ENCODE measurements at regions not wholly inside any gene's neighbourhood (a gene's known extent, or its start where the extent isn't known, plus 50 kb on each side); places are given as distances from the start of the nearest gene placed in this dataset.
"Not testable (repeated sequence)": the region's sequence is repeated elsewhere in the genome, so short reads cannot be mapped to it uniquely, and the experiment has no call there.

DNA sequence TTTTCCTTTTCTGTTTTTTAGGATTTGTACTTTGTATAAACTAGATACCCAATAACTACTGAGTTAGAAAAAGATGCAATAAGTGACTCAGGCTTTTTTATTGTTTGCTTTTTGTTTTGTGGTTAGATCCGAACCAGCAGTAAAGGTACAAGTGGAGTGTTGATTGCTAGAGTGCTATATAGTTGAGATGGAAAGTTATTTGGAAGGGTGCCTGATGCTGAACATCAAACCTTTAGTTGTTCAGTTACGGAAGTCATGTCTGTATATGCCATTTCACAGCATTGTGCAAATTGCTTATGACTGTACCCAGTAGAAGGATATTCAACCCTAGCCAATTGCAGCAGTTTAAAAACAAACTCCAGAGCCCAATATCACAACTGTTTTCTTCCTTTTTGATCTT lies 285.1 kb downstream of the MAT2B start:
- DNase-seq, result no peak

DNA sequence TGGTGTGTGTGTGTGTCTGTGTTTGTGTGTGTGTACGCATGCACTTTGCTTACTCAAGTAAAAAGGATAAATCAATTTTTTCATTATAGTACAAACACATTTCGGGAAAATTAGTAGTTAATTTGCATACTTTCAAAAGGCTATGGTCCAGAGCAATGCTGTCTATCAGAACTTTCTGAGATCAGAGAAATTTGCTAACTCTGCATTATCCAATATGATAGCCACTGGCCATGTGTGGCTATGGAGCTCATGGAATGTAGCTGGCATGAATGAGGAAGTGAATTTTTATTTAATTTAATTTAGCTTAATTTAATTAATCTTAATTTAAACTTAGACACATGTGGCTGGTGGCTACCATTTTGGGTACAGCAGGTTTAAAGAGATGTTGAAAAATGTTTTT lies 289.6 kb downstream of the MAT2B start:
- no peak for DNase-seq

DNA sequence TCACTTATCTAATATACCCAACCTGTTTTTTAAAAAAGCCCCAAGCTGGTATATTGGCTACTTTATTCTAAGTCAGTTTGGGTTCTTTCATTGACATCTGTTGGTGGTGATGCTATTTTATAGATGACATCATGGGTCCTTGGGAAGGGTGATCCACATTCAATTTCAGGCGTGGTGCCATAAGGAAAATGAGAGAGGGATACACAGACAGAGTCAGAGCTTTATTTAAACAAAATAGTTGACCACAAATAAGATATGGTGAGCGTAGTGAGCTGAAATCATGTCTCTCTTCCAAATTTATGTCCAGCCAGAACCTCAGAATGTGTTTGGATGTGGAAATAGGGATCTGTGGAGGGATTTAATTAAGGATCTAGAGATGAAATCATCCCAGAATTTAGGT lies 302.4 kb downstream of the MAT2B start:
- no peak for DNase-seq

DNA sequence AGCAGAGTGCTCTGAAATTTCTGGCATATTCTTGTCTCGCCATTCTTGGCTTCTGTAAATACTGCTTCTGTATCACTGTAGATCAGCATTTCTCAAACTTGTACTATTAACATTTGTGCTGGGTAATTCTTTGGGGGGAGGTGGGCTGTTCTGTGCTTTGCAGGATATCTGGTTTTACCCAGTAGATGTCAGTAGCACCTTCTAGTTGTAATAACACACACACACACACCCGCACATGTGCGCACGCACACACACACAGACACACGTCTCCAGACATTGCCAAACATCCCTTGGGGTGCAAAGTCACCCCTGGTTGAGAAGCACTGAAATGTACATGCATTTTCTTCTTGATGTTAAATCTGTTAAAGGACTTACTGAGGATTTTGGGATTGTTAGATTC lies 304.1 kb downstream of the MAT2B start:
- no peak for DNase-seq

GRCh38 chr5:163813900-163814299 lies 308.5 kb downstream of the MAT2B start:
- DNase-seq, result no peak

- no peak for DNase-seq
Measured at GRCh38 chr5:163815240-163815791, 309.9 kb downstream of the MAT2B start.

DNA sequence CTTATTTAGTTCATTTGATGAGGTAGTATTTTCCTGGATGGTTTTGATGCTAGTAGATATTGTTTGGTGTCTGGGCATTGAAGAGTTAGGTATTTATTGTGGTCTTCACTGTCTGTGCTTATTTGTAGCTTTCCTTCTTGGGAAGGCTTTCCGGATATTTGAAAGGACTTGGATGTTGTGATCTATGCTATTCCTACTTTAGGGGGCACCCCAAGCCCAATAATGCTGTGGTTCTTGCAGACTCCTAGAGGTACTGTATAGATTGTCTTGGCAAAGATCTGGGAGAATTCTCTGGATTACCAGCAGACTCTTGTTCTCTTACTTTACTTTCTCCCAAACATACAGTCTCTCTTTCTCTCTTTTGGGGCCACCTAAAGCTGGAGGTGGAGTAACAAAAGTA lies 315.7 kb downstream of the MAT2B start:
- DNase-seq, result no peak

GRCh38 chr5:163822548-163822947 lies 317.1 kb downstream of the MAT2B start:
- no peak for DNase-seq

DNA sequence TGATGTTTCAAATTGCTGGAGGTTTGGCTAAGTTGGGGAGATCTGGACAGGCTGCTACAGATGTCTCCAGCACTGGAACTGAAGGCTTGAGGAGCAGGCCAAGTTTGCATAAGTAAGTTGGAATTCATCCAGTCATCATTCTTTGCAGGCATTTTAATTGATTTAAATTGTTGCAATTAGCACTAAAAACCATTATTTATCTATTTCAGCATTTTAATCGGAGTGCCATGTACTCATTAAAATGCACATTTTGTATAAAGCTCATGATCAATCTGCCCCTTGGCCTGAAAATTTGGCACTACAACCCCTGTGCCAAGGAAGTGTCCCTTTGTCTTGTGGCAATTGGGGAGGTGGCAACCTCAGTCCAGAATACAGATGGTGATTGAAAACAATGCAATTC lies 320.2 kb downstream of the MAT2B start:
- DNase-seq, result no peak

DNA sequence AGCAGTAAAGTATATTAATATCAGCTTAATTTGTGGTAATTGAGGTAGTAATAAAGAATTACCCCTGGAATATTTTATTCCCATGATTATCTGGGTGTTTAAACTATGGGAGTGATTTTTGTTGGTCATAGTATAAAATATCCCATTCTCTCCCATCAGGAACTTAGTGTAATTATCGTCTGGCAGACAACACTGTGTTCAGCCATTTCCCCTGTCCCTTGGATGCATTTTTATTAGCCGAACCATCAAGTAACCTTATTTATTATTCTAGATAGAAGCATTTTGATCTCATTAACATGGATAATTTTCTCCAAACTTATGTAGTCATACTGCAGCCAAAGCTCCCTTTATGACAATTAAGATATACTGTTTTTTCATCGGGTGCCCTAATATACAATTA lies 320.8 kb downstream of the MAT2B start:
- DNase-seq, result no peak

GRCh38 chr5:163832155-163832554 lies 326.7 kb downstream of the MAT2B start:
- DNase-seq, result no peak

GRCh38 chr5:163838738-163839137 lies 333.3 kb downstream of the MAT2B start:
- no peak for DNase-seq

DNA sequence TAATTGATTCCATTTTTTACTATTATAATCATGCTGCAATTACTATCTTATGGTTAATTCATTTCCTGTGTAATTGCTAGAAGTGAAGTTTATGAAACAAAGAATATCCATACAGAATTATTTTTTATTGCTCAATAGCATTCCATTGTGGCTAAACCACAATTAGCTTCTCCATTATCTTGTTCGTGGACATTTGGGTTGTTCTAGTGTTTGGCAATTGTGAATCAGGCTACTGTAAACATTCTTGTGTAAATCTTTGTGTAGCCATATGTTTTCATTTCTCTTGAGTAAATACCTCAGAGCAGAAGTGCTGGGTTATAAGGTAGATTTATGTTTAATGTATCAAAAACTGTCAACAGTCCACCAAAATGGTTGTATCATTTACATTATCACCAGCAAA lies 341.1 kb downstream of the MAT2B start:
- DNase-seq, result no peak

GRCh38 chr5:163855754-163856153 lies 350.3 kb downstream of the MAT2B start:
- no peak for DNase-seq

DNA sequence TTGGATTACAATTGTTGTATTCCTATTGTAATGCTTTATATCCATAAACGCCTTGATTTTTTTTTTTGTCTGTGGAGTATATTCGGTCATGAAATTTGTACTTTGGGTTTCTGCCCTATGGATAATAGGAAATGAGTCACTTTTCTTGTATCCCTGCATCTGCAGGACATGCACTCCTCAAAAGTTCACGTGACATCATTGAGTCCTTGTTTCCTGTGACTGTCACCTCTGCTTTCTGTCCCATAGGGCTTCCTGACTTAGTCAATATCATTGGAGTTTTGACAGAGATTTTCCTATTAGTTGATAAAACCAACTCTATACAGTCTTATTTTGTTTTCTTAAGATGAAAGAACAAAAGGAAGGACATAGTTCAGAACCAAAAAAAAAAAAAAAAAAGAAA lies 356.3 kb downstream of the MAT2B start:
- no peak for DNase-seq

DNA sequence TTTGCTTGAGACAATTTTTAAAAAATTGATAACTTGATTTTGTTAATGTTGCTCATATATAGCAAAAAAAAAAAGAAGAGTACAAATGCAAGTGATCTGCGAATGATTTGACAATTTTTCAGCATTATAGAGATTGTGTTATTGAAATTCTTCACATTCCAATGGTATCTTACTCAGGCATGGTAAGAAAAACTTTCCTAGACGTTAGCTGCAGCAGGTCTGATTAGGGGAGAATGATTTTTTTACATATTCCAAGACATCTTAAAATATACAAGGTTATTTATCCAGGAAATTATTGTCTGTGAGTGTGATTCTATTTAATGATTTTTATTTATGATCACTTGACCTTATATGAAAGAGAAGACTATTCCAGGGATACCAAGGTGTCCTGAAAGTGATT lies 361.9 kb downstream of the MAT2B start:
- no peak for DNase-seq

DNA sequence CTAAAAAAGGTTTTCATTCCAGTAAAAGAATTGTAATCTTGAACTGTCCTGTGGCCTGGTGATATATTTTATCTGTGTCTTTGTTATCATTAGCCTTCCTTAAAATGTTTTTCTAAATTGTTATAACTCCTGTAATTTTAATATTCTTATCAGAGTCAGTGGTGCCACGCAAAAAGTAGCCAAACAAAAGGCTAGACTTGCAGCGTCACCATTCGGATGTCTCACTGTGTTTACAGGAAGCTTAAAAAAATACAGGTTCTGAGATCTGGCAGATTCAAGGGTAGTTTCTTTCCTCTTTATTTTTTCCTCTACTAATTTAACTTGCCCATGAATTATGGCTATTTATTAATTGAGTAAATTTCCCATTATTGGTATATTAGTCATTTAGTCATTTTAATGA lies 362.3 kb downstream of the MAT2B start:
- no peak for DNase-seq

- no peak for DNase-seq
Measured at GRCh38 chr5:163869581-163869980, 364.2 kb downstream of the MAT2B start.

- no peak for DNase-seq
Measured at GRCh38 chr5:163870441-163870840, 365.0 kb downstream of the MAT2B start.

DNA sequence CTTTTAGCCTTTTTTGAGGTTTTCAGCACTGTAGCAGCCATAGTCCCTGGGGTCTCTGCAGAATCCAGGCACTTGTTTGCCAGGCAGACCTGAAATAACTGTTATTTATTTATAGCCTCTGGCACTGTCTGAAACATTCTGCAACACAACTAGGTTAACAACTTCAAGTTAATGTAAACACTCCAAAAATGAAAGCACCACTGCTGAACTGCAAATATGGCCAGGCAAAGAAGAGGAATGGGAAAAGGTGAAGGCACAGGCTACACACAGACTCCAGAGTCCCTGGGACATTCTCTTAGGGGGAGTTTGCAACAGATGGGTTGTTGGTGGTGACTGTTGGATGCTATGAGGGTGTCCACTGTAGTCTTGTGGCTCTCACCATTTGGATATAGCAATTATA lies 369.0 kb downstream of the MAT2B start:
- DNase-seq, result no peak

DNA sequence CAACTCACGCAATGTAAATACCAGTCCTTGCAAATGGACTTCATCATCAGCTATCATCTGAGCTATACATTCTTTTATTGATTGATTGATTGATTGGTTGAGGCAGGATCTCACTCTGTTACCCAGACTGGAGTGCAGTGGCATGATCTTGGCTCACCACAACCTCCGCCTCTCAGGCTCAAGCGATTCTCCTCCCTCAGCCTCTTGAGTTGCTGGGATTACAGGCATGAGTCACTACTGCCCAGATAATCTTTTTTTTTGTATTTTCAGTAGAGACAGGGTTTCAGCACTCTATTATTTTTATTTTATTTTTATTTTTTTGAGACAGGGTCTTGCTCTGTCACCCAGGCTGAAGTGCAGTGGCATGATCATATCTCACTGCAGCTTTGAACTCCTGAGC lies 369.5 kb downstream of the MAT2B start:
- not testable (repeated sequence) for DNase-seq

DNA sequence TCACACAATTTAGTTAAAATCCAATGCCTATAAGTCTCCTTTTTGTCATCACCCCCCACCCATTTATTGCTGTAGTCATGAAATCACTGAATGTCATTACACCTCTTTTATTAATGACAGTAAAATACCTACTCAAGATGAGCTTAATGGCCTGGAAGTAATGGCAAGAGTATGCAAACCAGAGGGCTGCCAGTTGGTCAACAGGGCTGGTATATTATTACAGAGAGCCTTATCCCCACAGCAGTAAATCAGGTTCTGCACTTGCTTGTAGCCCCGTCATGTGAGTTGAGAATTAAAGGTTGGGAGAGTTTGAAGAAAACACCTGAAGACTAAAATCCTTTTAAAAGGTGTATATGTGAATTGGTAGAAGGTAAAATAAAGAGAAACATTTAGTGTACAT lies 372.4 kb downstream of the MAT2B start:
- DNase-seq, result no peak

- DNase-seq, result no peak
Measured at GRCh38 chr5:163878490-163878889, 373.1 kb downstream of the MAT2B start.

GRCh38 chr5:163880302-163880701 lies 374.9 kb downstream of the MAT2B start:
- DNase-seq, result no peak

DNA sequence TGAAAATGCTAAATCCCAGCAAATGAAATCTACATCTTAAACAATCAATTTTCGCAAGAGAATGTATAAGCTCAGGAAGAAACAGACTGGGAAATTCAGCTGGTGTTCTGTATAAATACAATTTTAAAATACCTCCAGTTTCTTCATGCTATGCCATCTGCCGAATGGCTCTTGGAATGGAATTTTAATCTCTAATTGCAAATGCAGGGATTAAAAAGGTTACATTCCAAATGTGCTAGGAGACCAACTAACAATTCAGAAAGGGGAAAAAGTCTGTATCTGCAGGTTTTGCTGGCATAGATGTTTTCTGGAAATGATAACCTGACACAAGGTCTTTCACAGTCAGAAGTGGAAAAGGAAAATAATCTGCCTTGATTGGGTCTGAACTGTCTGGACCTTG lies 379.7 kb downstream of the MAT2B start:
- DNase-seq, result no peak

DNA sequence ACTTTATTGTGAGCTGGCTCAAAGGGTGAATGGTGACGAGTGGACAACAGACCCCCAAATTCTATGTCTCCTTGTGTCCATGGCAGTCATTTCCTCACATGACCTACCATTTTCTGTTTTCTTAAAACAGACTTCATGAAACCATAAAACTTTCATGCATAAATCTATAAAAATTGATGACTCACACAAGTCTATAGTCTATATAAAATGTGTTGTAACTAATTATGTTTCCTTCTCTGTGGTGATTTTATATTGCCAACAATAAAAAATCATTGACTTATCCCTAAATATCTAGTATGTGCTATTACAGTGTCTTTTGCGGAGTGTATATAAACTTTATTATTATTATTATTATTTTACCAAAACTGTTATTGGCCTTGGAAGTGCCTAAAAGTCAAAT lies 382.4 kb downstream of the MAT2B start:
- no peak for DNase-seq
